H1 (cell line): ENCODE measurements at regions not wholly inside any gene's neighbourhood (a gene's known extent, or its start where the extent isn't known, plus 50 kb on each side); places are given as distances from the start of the nearest gene placed in this dataset.
A peak's percentile ranks its signal among the peaks of the same experiment; 100 is the strongest.

Experiments
- CTCF ChIA-PET: fragments of 300-600 bp; sonication (Branson Sonifier 250); formaldehyde crosslinking; loops from one replicate; lab custom pipeline; 2021; ENCODE audit not compliant: partially characterized antibody; lab: Charles Lee
- POLR2A ChIA-PET: fragments of 300-600 bp; sonication (Branson Sonifier 250); formaldehyde crosslinking; loops from one replicate; lab custom pipeline; 2021; ENCODE audit warnings: inconsistent platforms; ENCODE audit not compliant: partially characterized antibody; lab: Charles Lee
- DNase-seq, 2 experiments: peaks; one replicate each; pipeline versions ENCODE4 v3.0.0 to v3.0.0-alpha.2; 2010 to 2022; ENCODE audit warnings: low spot score in 2 of 2, low read depth in 1 of 2, mixed read lengths in 1 of 2
- FAIRE-seq: peaks from 2 replicates; lab custom pipeline; 2011; peaks lifted over from hg19 to GRCh38; lab: Jason Lieb, UNC
- H2AFZ ChIP-seq: 2 replicates; pipeline ENCODE4 v1.8.1; 2012; ENCODE audit warnings: low read length, inconsistent platforms
- H2AK5ac ChIP-seq: 2 replicates; pipeline ENCODE4 v1.6.1; 2013; ENCODE audit warnings: low read depth, low read length
- H2BK120ac ChIP-seq: replicated peaks from 2 replicates; pipeline ENCODE3; 2013; ENCODE audit warnings: low read depth, low read length, inconsistent platforms
- H2BK12ac ChIP-seq: 2 replicates; pipeline ENCODE4 v1.6.1; 2013; ENCODE audit warnings: low read depth, low read length
- H2BK15ac ChIP-seq: 2 replicates; pipeline ENCODE4 v1.6.1; 2013; ENCODE audit warnings: low read length
- H2BK20ac ChIP-seq: 2 replicates; pipeline ENCODE4 v1.6.1; 2013; ENCODE audit warnings: low read length
- H2BK5ac ChIP-seq: 2 replicates; pipeline ENCODE4 v1.6.1; 2013; ENCODE audit warnings: low read depth, low read length
- H3K14ac ChIP-seq: 2 replicates; pipeline ENCODE4 v1.6.1; 2013; ENCODE audit warnings: inconsistent platforms; ENCODE audit not compliant: insufficient read length
- H3K18ac ChIP-seq: 2 replicates; pipeline ENCODE4 v1.6.1; 2013; ENCODE audit warnings: low read length; ENCODE audit errors: extremely low read depth
- H3K23ac ChIP-seq: 2 replicates; pipeline ENCODE4 v1.6.1; 2013; ENCODE audit warnings: inconsistent platforms; ENCODE audit not compliant: insufficient read length
- H3K23me2 ChIP-seq: 2 replicates; pipeline ENCODE4 v1.6.1; 2013; ENCODE audit warnings: low read depth, low read length
- H3K27ac ChIP-seq: 2 replicates; pipeline ENCODE4 v1.6.1; 2011; ENCODE audit warnings: low read depth, low read length, inconsistent platforms
- H3K27me3 ChIP-seq, 4 experiments: replicated peaks in 1 of 4; 1 replicate in 1 of 4; 2 replicates in 3 of 4; pipeline versions ENCODE4 v1.6.1 to v1.8.1; 2011 to 2013; ENCODE audit warnings: low read length in 3 of 4, mild to moderate bottlenecking in 3 of 4, inconsistent platforms in 2 of 4, mixed read lengths in 2 of 4, moderate library complexity in 1 of 4; ENCODE audit not compliant: control insufficient read depth in 3 of 4, insufficient read depth in 3 of 4; ENCODE audit errors: extremely low read depth in 1 of 4
- H3K36me3 ChIP-seq, 4 experiments: 2 replicates each; pipeline versions ENCODE4 v1.6.1 to v1.8.1; 2011 to 2013; ENCODE audit warnings: mild to moderate bottlenecking in 4 of 4, low read length in 3 of 4, moderate library complexity in 2 of 4, control low read depth in 1 of 4, inconsistent platforms in 1 of 4; ENCODE audit not compliant: insufficient read depth in 4 of 4, control insufficient read depth in 2 of 4
- H3K4ac ChIP-seq: replicated peaks from 2 replicates; pipeline ENCODE3; 2013; ENCODE audit warnings: low read length, low read depth, mixed read lengths, inconsistent platforms; ENCODE audit not compliant: insufficient read length
- H3K4me1 ChIP-seq, 4 experiments: replicated peaks in 1 of 4; 1 replicate in 1 of 4; 2 replicates in 3 of 4; pipeline versions ENCODE4 v1.6.1 to v1.8.1; 2011 to 2013; ENCODE audit warnings: low read length in 3 of 4, inconsistent platforms in 2 of 4, mixed read lengths in 1 of 4; ENCODE audit not compliant: insufficient read depth in 4 of 4, control insufficient read depth in 3 of 4
- H3K4me2 ChIP-seq, 2 experiments: 2 replicates each; pipeline versions ENCODE4 v1.6.1 to v1.8.1; 2011 to 2013; ENCODE audit warnings: low read depth in 2 of 2, low read length in 2 of 2, control low read depth in 1 of 2, inconsistent platforms in 1 of 2, mild to moderate bottlenecking in 1 of 2; ENCODE audit not compliant: insufficient read depth in 1 of 2
- H3K4me3 ChIP-seq, 4 experiments: fragments of 200-600, 300-600 bp in 1 of 4; sonication (generic), shearing (Covaris generic), sonication (Bioruptor Twin) in 1 of 4; 2 replicates each; pipeline versions ENCODE4 v1.5.1 to v1.8.1; 2011 to 2016; ENCODE audit warnings: low read length in 4 of 4, low read depth in 3 of 4, control low read depth in 2 of 4, inconsistent platforms in 2 of 4, mild to moderate bottlenecking in 2 of 4, mixed read lengths in 1 of 4, moderate library complexity in 1 of 4; ENCODE audit not compliant: insufficient read depth in 2 of 4; ENCODE audit errors: extremely low read depth in 1 of 4
- H3K56ac ChIP-seq: replicated peaks from 2 replicates; pipeline ENCODE3; 2013; ENCODE audit warnings: low read depth, mild to moderate bottlenecking, mixed read lengths, low read length, inconsistent platforms; ENCODE audit not compliant: insufficient read length
- H3K79me1 ChIP-seq: 2 replicates; pipeline ENCODE4 v1.6.1; 2013; ENCODE audit warnings: low read depth, low read length, control low read depth
- H3K79me2 ChIP-seq, 2 experiments: 2 replicates each; pipeline versions ENCODE4 v1.6.1 to v1.8.1; 2012 to 2013; ENCODE audit warnings: low read length in 2 of 2, mild to moderate bottlenecking in 2 of 2, inconsistent platforms in 1 of 2; ENCODE audit not compliant: insufficient read depth in 2 of 2, control insufficient read depth in 1 of 2
- H3K9ac ChIP-seq, 4 experiments: replicated peaks in 1 of 4; 1 replicate in 1 of 4; 2 replicates in 3 of 4; pipeline versions ENCODE4 v1.6.1 to v1.8.1; 2011 to 2013; ENCODE audit warnings: low read depth in 3 of 4, low read length in 3 of 4, control low read depth in 2 of 4, mild to moderate bottlenecking in 2 of 4, moderate library complexity in 2 of 4, inconsistent platforms in 1 of 4; ENCODE audit errors: extremely low read depth in 1 of 4
- H3K9me3 ChIP-seq, 2 experiments: 2 replicates each; pipeline versions ENCODE4 v1.6.1 to v1.8.1; 2012 to 2013; ENCODE audit warnings: mild to moderate bottlenecking in 2 of 2, moderate library complexity in 2 of 2, control low read depth in 1 of 2, inconsistent platforms in 1 of 2, low read depth in 1 of 2, low read length in 1 of 2, mixed read lengths in 1 of 2; ENCODE audit not compliant: insufficient read depth in 2 of 2
- H4K20me1 ChIP-seq, 2 experiments: replicated peaks in 1 of 2; 2 replicates each; pipeline versions ENCODE3 to v1.8.1; 2011 to 2013; ENCODE audit warnings: inconsistent platforms in 2 of 2, low read length in 2 of 2, mild to moderate bottlenecking in 1 of 2; ENCODE audit not compliant: insufficient read depth in 2 of 2, control insufficient read depth in 1 of 2
- H4K5ac ChIP-seq: 2 replicates; pipeline ENCODE4 v1.6.1; 2013; ENCODE audit warnings: low read length, low read depth, mixed read lengths, inconsistent platforms; ENCODE audit not compliant: insufficient read length
- H4K8ac ChIP-seq: 2 replicates; pipeline ENCODE4 v1.8.0; 2013; ENCODE audit warnings: mild to moderate bottlenecking, moderate library complexity, low read length, inconsistent platforms; ENCODE audit not compliant: insufficient read depth; ENCODE audit errors: extremely low read depth
- H4K91ac ChIP-seq: replicated peaks from 2 replicates; pipeline ENCODE3; 2013; ENCODE audit warnings: low read length, mixed read lengths, inconsistent platforms; ENCODE audit not compliant: insufficient read length
- CTBP2 ChIP-seq: IDR thresholded peaks from 2 replicates; pipeline ENCODE4 v1.7.0; 2011; ENCODE audit warnings: borderline replicate concordance, mild to moderate bottlenecking, moderate library complexity, mixed read lengths, low read length; ENCODE audit not compliant: insufficient read depth, insufficient read length
- KDM1A ChIP-seq: fragments of 200-600, 300-600 bp; sonication (generic); IDR thresholded peaks from 2 replicates; pipeline ENCODE4 v1.7.1; 2016; ENCODE audit warnings: mild to moderate bottlenecking, low read length, borderline replicate concordance
- KDM5A ChIP-seq: fragments of 200-600 bp; IDR thresholded peaks from 2 replicates; pipeline ENCODE4 v1.7.1; 2012; ENCODE audit warnings: mild to moderate bottlenecking, low read length, inconsistent platforms, mixed read lengths
- MAFK ChIP-seq: IDR thresholded peaks from 2 replicates; pipeline ENCODE4 v1.6.1; 2012; ENCODE audit warnings: low read depth, mild to moderate bottlenecking, improper control_type of control experiment, low read length
- NRF1 ChIP-seq: IDR thresholded peaks from 2 replicates; pipeline ENCODE4 v1.6.1; 2011; ENCODE audit warnings: mild to moderate bottlenecking, low read depth, low read length, improper control_type of control experiment
- PHF8 ChIP-seq: fragments of 200-600 bp; sonication (generic); conservative IDR thresholded peaks from 2 replicates; pipeline ENCODE4 v1.7.1; 2012; ENCODE audit warnings: low read depth, mild to moderate bottlenecking, inconsistent platforms, low read length, moderate library complexity
- POLR2A ChIP-seq, 2 experiments: IDR thresholded peaks; 1 replicate in 1 of 2; 2 replicates in 1 of 2; pipeline ENCODE4 v1.6.1; 2011; ENCODE audit warnings: low read depth in 2 of 2, low read length in 2 of 2, mild to moderate bottlenecking in 2 of 2; ENCODE audit errors: control extremely low read depth in 1 of 2
- POU5F1 ChIP-seq: IDR thresholded peaks from 2 replicates; pipeline ENCODE4 v1.6.1; 2011; ENCODE audit warnings: low read depth, mild to moderate bottlenecking, low read length, moderate library complexity
- SRF ChIP-seq: IDR thresholded peaks from 2 replicates; pipeline ENCODE4 v1.6.1; 2011; ENCODE audit warnings: mild to moderate bottlenecking, low read depth, low read length, moderate library complexity
- SUZ12 ChIP-seq: fragments of 200-600 bp; sonication (generic); IDR thresholded peaks from 2 replicates; pipeline ENCODE4 v1.6.1; 2012; ENCODE audit warnings: mild to moderate bottlenecking, inconsistent platforms, low read length, moderate library complexity, mixed read lengths
- TBP ChIP-seq: IDR thresholded peaks from 2 replicates; pipeline ENCODE4 v1.6.1; 2011; ENCODE audit warnings: low read depth, low read length, improper control_type of control experiment
- WGBS, 2 experiments: shearing (Covaris generic) in 1 of 2; methylation state at CpG; one replicate each; pipeline versions ENCODE4 v1.1.6 to v1.1.7; 2013 to 2015; ENCODE audit warnings: low lambda C conversion rate in 2 of 2, mixed read lengths in 2 of 2, inconsistent platforms in 1 of 2, low coverage in 1 of 2, missing lambda C conversion rate in 1 of 2; ENCODE audit not compliant: insufficient replicate concordance in 2 of 2, insufficient coverage in 1 of 2, insufficient read length in 1 of 2; ENCODE audit errors: extremely low coverage in 1 of 2, missing lambda C conversion rate in 1 of 2; 5-methylcytosine and 5-hydroxymethylcytosine counted together

DNA sequence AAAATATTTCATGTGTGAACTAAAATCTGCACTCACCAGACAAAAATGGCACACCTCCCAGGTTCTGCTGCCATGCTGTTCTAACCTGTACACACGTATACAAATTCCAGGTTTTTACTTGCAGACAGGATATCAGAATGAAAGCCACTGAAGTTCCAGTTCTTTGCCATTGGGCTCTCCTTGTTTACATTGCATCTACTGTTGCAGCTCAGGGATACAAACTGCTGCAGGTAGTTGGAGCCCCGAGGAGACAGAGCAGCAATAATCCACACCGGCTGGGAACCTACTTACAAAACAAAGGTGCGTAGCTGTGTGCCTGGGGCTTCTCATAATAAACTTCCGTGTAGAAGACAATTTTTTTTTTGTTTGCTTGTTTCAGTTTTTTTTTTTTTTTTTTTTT lies 59.6 kb downstream of the HAPSTR1 start:
- ChIA-PET POLR2A (interaction anchor here (1.8 kb wide), 1 partner anchor 12 kb away, joined by 3 read pairs; no protein-coding TSS in a partner anchor), CTCF (interaction anchor here (0.6 to 1.8 kb wide), 8 partner anchors 9 to 1029 kb away, joined by 3 to 10 read pairs (median 3); no protein-coding TSS in a partner anchor)
- DNase-seq (no peak), FAIRE-seq (no peak)
- H3K18ac ChIP-seq, result no peak overlapping the region
- no peak overlapping the region for H2AFZ ChIP-seq
- no peak overlapping the region for H4K91ac ChIP-seq
- no peak for TF ChIP-seq TBP
- no peak for TF ChIP-seq SRF
- TF ChIP-seq KDM5A, result no peak
- no peak for TF ChIP-seq CTBP2
- no peak for TF ChIP-seq MAFK
- TF ChIP-seq NRF1, result no peak
- no peak for TF ChIP-seq POU5F1
- TF ChIP-seq KDM1A, result no peak
- TF ChIP-seq SUZ12, result no peak
- TF ChIP-seq POLR2A (IDR thresholded peaks at IDR 0.05; ENCODE audit: control extremely low read depth in 1 of 2, low read depth in 2 of 2, low read length in 2 of 2), result no peak
- TF ChIP-seq PHF8, result no peak
- H4K5ac ChIP-seq, result no peak overlapping the region
- H3K4me1 ChIP-seq, result peaks cover 10 to 27% (median 17%) of the 10 kb centered on the region in 4 experiments; a peak in 6 of 7 replicates
- no peaks in the 10 kb centered on the region for H3K36me3 ChIP-seq
- H3K27ac ChIP-seq, result no peak overlapping the region
- peak overlapping the region; percentile 25 to 30; a peak in 1 of 4 replicates for H3K4me2 ChIP-seq
- no peaks in the 10 kb centered on the region for H3K79me1 ChIP-seq
- H2BK5ac ChIP-seq, result no peak overlapping the region
- no peak overlapping the region for H3K14ac ChIP-seq
- no peak overlapping the region for H3K4me3 ChIP-seq
- no peak overlapping the region for H4K8ac ChIP-seq
- 45% methylated on average over 5 of the region's 5 CpGs; no CpG with 5 or more reads in 1 of the 2 experiments for WGBS, 2 experiments
- H3K9me3 ChIP-seq, result no peaks in the 10 kb centered on the region
- H3K79me2 ChIP-seq, result no peaks in the 10 kb centered on the region
- H3K9ac ChIP-seq, result no peak overlapping the region
- H3K27me3 ChIP-seq, result no peaks in the 10 kb centered on the region
- H2AK5ac ChIP-seq, result no peak overlapping the region
- peaks cover 0 to 3% of the 10 kb centered on the region in 2 experiments for H4K20me1 ChIP-seq
- H2BK120ac ChIP-seq, result no peak overlapping the region
- no peak overlapping the region for H2BK15ac ChIP-seq
- no peak overlapping the region for H3K23ac ChIP-seq
- H3K4ac ChIP-seq, result no peak overlapping the region
- H2BK20ac ChIP-seq, result no peak overlapping the region
- H2BK12ac ChIP-seq, result no peak overlapping the region
- H3K56ac ChIP-seq, result no peak overlapping the region
- H3K23me2 ChIP-seq, result peaks cover 7% of the 10 kb centered on the region; the same call in 1 of the 2 replicates
